ENCODE measurements at regions not wholly inside any gene's neighbourhood (a gene's known extent, or its start where the extent isn't known, plus 50 kb on each side); places are given as distances from the start of the nearest gene placed in this dataset.

- ChIA-PET CTCF (interaction anchor here (0.6 to 1.2 kb wide), 7 partner anchors 17 to 1193 kb away, joined by 3 to 11 read pairs (median 3); no protein-coding TSS in a partner anchor), POLR2A (interaction anchor here (0.6 kb wide), 2 partner anchors 82 to 289 kb away, joined by 4 to 5 read pairs; partner anchors contain the start of gene LGR4)
- Histone ChIP-seq H3K4me3 (ENCODE audit: low read depth in 2 of 2, low read length in 2 of 2) (no peak overlapping the region), H3K27me3 (ENCODE audit: control insufficient read depth, insufficient read depth, low read length) (no peaks in the 10 kb centered on the region), H3K27ac (ENCODE audit: low read length) (peak overlapping the region; percentile 70), H3K36me3 (ENCODE audit: control insufficient read depth, insufficient read depth, low read length) (no peaks in the 10 kb centered on the region), H3K9me3 (ENCODE audit: control insufficient read depth, insufficient read depth, low read depth, low read length) (peaks cover 6% of the 10 kb centered on the region; the same call in 1 of the 2 replicates), H3K4me1 (ENCODE audit: control insufficient read depth, insufficient read depth, low read length) (peaks cover 4% of the 10 kb centered on the region)
- intact Hi-C loops (cut with micrococcal nuclease; ENCODE audit: unreplicated experiment): loop anchor here (1.0 to 10.0 kb wide), 3 partner anchors 113 to 301 kb away; partner anchors contain the start of gene CCDC34
- ATAC-seq (peak; percentile 79), DNase-seq (ENCODE audit: low read depth, low spot score) (peak; percentile 55)
- no TSS peak for BruUV-seq (replicated peaks)
- TF ChIP-seq REST (IDR thresholded peaks at IDR 0.05; ENCODE audit: insufficient read depth in 1 of 2, low read depth in 2 of 2, low read length in 1 of 2): no peak
- TF ChIP-seq, protein P1, sequence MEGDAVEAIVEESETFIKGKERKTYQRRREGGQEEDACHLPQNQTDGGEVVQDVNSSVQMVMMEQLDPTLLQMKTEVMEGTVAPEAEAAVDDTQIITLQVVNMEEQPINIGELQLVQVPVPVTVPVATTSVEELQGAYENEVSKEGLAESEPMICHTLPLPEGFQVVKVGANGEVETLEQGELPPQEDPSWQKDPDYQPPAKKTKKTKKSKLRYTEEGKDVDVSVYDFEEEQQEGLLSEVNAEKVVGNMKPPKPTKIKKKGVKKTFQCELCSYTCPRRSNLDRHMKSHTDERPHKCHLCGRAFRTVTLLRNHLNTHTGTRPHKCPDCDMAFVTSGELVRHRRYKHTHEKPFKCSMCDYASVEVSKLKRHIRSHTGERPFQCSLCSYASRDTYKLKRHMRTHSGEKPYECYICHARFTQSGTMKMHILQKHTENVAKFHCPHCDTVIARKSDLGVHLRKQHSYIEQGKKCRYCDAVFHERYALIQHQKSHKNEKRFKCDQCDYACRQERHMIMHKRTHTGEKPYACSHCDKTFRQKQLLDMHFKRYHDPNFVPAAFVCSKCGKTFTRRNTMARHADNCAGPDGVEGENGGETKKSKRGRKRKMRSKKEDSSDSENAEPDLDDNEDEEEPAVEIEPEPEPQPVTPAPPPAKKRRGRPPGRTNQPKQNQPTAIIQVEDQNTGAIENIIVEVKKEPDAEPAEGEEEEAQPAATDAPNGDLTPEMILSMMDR (IDR thresholded peaks at IDR 0.05): peak; percentile 75; the same call in 1 of the 2 replicates
- in situ Hi-C loops (cut with HindIII; ENCODE audit: low pct_unique_long_range_greater_than_20kb, low sequenced_read_pairs): no loop called here
Observed at GRCh38 chr11:27183672-27184457, 143.2 kb downstream of the BBOX1 start.

DNA sequence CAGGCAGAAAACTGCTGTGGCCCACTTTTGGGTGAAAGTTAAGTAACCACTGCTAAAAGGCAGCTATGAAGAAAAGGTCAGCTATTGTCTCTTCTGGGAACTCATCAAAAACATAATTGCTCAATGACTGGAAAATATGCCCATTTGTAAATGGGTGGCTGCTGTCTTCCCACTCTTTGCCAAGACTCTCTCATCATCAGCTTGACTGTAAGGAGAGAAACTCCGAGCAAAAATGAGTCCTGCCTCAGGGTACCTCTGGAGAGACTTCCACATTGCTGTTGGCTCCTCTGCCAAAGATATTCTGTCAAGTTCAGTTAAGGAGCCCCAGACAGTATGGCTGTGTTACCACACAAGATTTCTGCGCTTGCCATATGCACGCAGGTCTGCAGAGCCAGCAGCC is 138.7 kb downstream of the BBOX1 start:
- intact Hi-C loops (cut with micrococcal nuclease; ENCODE audit: unreplicated experiment): no loop called here

More for the DNA sequence above, 138.7 kb downstream of the BBOX1 start:
- Histone ChIP-seq H3K36me3 (ENCODE audit: control insufficient read depth, insufficient read depth, low read length) (no peaks in the 10 kb centered on the region), H3K9me3 (ENCODE audit: control insufficient read depth, insufficient read depth, low read depth, low read length) (no peaks in the 10 kb centered on the region), H3K4me1 (ENCODE audit: control insufficient read depth, insufficient read depth, low read length) (peaks cover 2% of the 10 kb centered on the region), H3K27me3 (ENCODE audit: control insufficient read depth, insufficient read depth, low read length) (no peaks in the 10 kb centered on the region), H3K4me3 (ENCODE audit: low read depth in 2 of 2, low read length in 2 of 2) (no peak overlapping the region), H3K27ac (ENCODE audit: low read length) (no peak overlapping the region)
- no peak for DNase-seq (ENCODE audit: low read depth, low spot score)
- CTCF ChIA-PET: no interaction called here
- no TSS peak for BruUV-seq (replicated peaks)
- in situ Hi-C loops (cut with HindIII; ENCODE audit: low pct_unique_long_range_greater_than_20kb, low sequenced_read_pairs): no loop called here
- POLR2A ChIA-PET: no interaction called here
- no peak for ATAC-seq
- TF ChIP-seq TCF7L2 (IDR thresholded peaks at IDR 0.05; ENCODE audit: low read depth, low read length) (no peak), POLR2AphosphoS5 (IDR thresholded peaks at IDR 0.05; ENCODE audit: low read depth, low read length) (no peak), SIN3A (IDR thresholded peaks at IDR 0.05; ENCODE audit: borderline replicate concordance, insufficient read depth, low read depth, low read length) (no peak), REST (IDR thresholded peaks at IDR 0.05; ENCODE audit: insufficient read depth in 1 of 2, low read depth in 2 of 2, low read length in 1 of 2) (no peak)
- TF ChIP-seq, protein P1 (IDR thresholded peaks at IDR 0.05): no peak
